AG20443 (cell line): ENCODE measurements at regions not wholly inside any gene's neighbourhood (a gene's known extent, or its start where the extent isn't known, plus 50 kb on each side); places are given as distances from the start of the nearest gene placed in this dataset.

Experiments used
- DNase-seq: peaks from one replicate; pipeline ENCODE4 v3.0.0; 2012; ENCODE audit warnings: low spot score, mixed read lengths

DNA sequence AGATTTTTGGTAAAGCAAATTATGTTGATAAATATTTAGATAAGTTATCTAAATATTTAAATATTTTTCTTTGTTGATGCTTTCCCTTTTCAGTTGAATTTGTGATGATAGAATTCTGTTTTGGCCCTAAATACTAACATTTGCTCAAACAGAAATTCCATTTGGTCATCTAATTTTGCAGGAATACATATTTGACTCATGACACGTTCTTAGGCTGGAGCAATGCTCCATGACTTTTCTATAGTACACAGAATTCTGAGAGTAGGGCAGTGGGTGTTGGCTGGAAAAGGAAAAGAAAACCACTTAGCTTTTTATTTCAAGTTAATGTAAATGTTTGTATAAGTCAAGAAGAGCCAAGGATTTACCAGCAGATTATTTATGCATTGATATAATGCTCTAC, 58.6 kb upstream of the GK2 start:
- DNase-seq = peak; percentile 7
